A549 (cell line): ENCODE measurements at regions not wholly inside any gene's neighbourhood (a gene's known extent, or its start where the extent isn't known, plus 50 kb on each side); places are given as distances from the start of the nearest gene placed in this dataset.

Source experiments
- ATAC-seq, 2 experiments: fragments of 200-7000 bp in 1 of 2; fragments of >200 bp in 1 of 2; cut with Nextera tagmentation in 1 of 2; cut with Tn5 transposase in 1 of 2; 3 replicates each; pipeline versions ENCODE4 v1.8.0 to v1.9.1; 2018 to 2020; ENCODE audit warnings: mild to moderate bottlenecking in 1 of 2, moderate library complexity in 1 of 2
- CTCF ChIA-PET: fragments of 300-600 bp; sonication (Branson Sonifier 250); formaldehyde crosslinking; extraction: SDS; loops from one replicate; lab custom pipeline; 2021; ENCODE audit warnings: antibody characterized with exemption, inconsistent platforms; lab: Yijun Ruan, JAX
- POLR2A ChIA-PET: fragments of 350-600 bp; formaldehyde crosslinking; extraction: SDS; loops from one replicate; lab custom pipeline; 2021; ENCODE audit warnings: antibody characterized with exemption, inconsistent platforms; lab: Yijun Ruan, JAX
- DNase-seq, 2 experiments: peaks; one replicate each; pipeline versions ENCODE4 v3.0.0 to v3.0.0-alpha.2; 2011 to 2016; ENCODE audit warnings: low read depth in 1 of 2, low spot score in 1 of 2
- FAIRE-seq: peaks from 2 replicates; lab custom pipeline; 2011; peaks lifted over from hg19 to GRCh38; lab: Jason Lieb, UNC
- H3K27ac ChIP-seq, 2 experiments: fragments of >200 bp; sonication (Bioruptor Twin); formaldehyde crosslinking; 3 replicates each; pipeline ENCODE4 v1.5.1; 2016 to 2017
- H3K4me1 ChIP-seq: fragments of >200 bp; sonication (Bioruptor Twin); formaldehyde crosslinking; 3 replicates; pipeline ENCODE4 v1.6.1; 2016
- H3K4me2 ChIP-seq: fragments of >200 bp; sonication (Bioruptor Twin); formaldehyde crosslinking; 3 replicates; pipeline ENCODE4 v1.6.1; 2016
- H3K4me3 ChIP-seq: fragments of >200 bp; sonication (Bioruptor Twin); formaldehyde crosslinking; 3 replicates; pipeline ENCODE4 v1.5.1; 2016
- H3K9me3 ChIP-seq: fragments of >200 bp; sonication (Bioruptor Twin); formaldehyde crosslinking; 3 replicates; pipeline ENCODE4 v1.6.1; 2016
- BCL3 ChIP-seq: fragments of >200 bp; sonication (Bioruptor Twin); formaldehyde crosslinking; IDR thresholded peaks from 3 replicates; pipeline ENCODE4 v1.6.1; 2016
- CBX8 ChIP-seq: fragments of 200-600 bp; sonication (generic); IDR thresholded peaks from 2 replicates; pipeline ENCODE4 v1.6.1; 2016
- CEBPB ChIP-seq, 2 experiments: fragments of >200 bp in 1 of 2; sonication (Bioruptor Twin) in 1 of 2; formaldehyde crosslinking in 1 of 2; IDR thresholded peaks; 2 replicates each; pipeline ENCODE4 v1.6.1; 2012 to 2016
- EHF ChIP-seq: fragments of 250-450 bp; sonication (Bioruptor Pico); IDR thresholded peaks from 2 replicates; pipeline ENCODE4 v1.5.0; 2020; ENCODE audit warnings: mild to moderate bottlenecking
- EHMT2 ChIP-seq: fragments of 200-600 bp; sonication (generic); IDR thresholded peaks from 2 replicates; pipeline ENCODE4 v1.6.1; 2016; ENCODE audit warnings: antibody characterized with exemption, low read depth, mild to moderate bottlenecking, moderate library complexity
- EP300 ChIP-seq, 2 experiments: fragments of >200 bp; sonication (Bioruptor Twin); formaldehyde crosslinking; IDR thresholded peaks; 2 replicates in 1 of 2; 3 replicates in 1 of 2; pipeline ENCODE4 v1.6.1; 2016 to 2017
- FOSL2 ChIP-seq, 2 experiments: fragments of 450-650 bp in 1 of 2; fragments of >200 bp in 1 of 2; sonication (Bioruptor Twin) in 1 of 2; formaldehyde crosslinking; IDR thresholded peaks; 2 replicates each; pipeline versions ENCODE4 v1.5.0 to v1.6.1; 2016 to 2020; ENCODE audit warnings: mild to moderate bottlenecking in 1 of 2, moderate library complexity in 1 of 2
- HOXB5 ChIP-seq: fragments of 250-450 bp; sonication (Bioruptor Pico); IDR thresholded peaks from 2 replicates; pipeline ENCODE4 v1.5.0; 2020; ENCODE audit warnings: mild to moderate bottlenecking, moderate library complexity
- KDM1A ChIP-seq: fragments of 200-600 bp; sonication (generic); IDR thresholded peaks from 2 replicates; pipeline ENCODE4 v1.6.1; 2016; ENCODE audit warnings: low read depth, mild to moderate bottlenecking
- KDM5A ChIP-seq: fragments of 200-600 bp; sonication (generic); IDR thresholded peaks from 2 replicates; pipeline ENCODE4 v1.6.1; 2016; ENCODE audit warnings: antibody characterized with exemption, mild to moderate bottlenecking
- NPAS2 ChIP-seq: fragments of 250-450 bp; sonication (Bioruptor Pico); IDR thresholded peaks from 2 replicates; pipeline ENCODE4 v1.8.0; 2022; ENCODE audit warnings: mild to moderate bottlenecking, moderate library complexity, borderline replicate concordance
- POLR2A ChIP-seq: IDR thresholded peaks from 2 replicates; pipeline ENCODE4 v1.6.1; 2012; ENCODE audit warnings: mild to moderate bottlenecking, low read length
- RAD21 ChIP-seq, 2 experiments: fragments of >200 bp in 1 of 2; sonication (Bioruptor Twin) in 1 of 2; formaldehyde crosslinking in 1 of 2; IDR thresholded peaks in 1 of 2; conservative IDR thresholded peaks in 1 of 2; 2 replicates in 1 of 2; 3 replicates in 1 of 2; pipeline ENCODE4 v1.6.1; 2012 to 2018; ENCODE audit warnings: inconsistent platforms in 1 of 2
- RCOR1 ChIP-seq: fragments of 150-350 bp; IDR thresholded peaks from 2 replicates; pipeline ENCODE4 v1.6.1; 2014; ENCODE audit warnings: antibody characterized with exemption, low read length, low read depth
- RNF2 ChIP-seq: fragments of 200-600 bp; sonication (generic); IDR thresholded peaks from 2 replicates; pipeline ENCODE4 v1.6.1; 2016; ENCODE audit warnings: low read depth, mild to moderate bottlenecking, antibody characterized with exemption, moderate library complexity, borderline replicate concordance
- SMC3 ChIP-seq: fragments of >200 bp; sonication (Bioruptor Twin); formaldehyde crosslinking; IDR thresholded peaks from 3 replicates; pipeline ENCODE4 v1.6.1; 2018; ENCODE audit warnings: inconsistent platforms
- SREBF2 ChIP-seq: fragments of 450-650 bp; IDR thresholded peaks from 2 replicates; pipeline ENCODE4 v1.6.1; 2014; ENCODE audit warnings: mild to moderate bottlenecking, moderate library complexity
- ZNF302 ChIP-seq: fragments of 250-450 bp; sonication (Bioruptor Pico); IDR thresholded peaks from 2 replicates; pipeline ENCODE4 v1.9.0; 2021; ENCODE audit warnings: inconsistent platforms, mild to moderate bottlenecking, moderate library complexity
- ZSCAN20 ChIP-seq: fragments of 250-450 bp; sonication (Bioruptor Pico); IDR thresholded peaks from 2 replicates; pipeline ENCODE4 v1.8.0; 2022; ENCODE audit warnings: mild to moderate bottlenecking, moderate library complexity
- WGBS: methylation state at CpG from one replicate; pipeline ENCODE4 v1.1.6; 2017; ENCODE audit errors: missing lambda C conversion rate; 5-methylcytosine and 5-hydroxymethylcytosine counted together
- TF ChIP-seq, protein P1 (sequence below): fragments of 250-450 bp; sonication (Bioruptor Pico); IDR thresholded peaks from 2 replicates; pipeline ENCODE4 v1.5.0; 2021; ENCODE audit warnings: mild to moderate bottlenecking, moderate library complexity, borderline replicate concordance
- TF ChIP-seq, protein P2 (sequence below): fragments of 250-450 bp; sonication (Bioruptor Pico); IDR thresholded peaks from 2 replicates; pipeline ENCODE4 v1.5.0; 2020; ENCODE audit warnings: low read depth, mild to moderate bottlenecking, moderate library complexity
- TF ChIP-seq, protein P3 (sequence below): IDR thresholded peaks from 2 replicates; pipeline ENCODE4 v1.6.1; 2012; ENCODE audit warnings: low read depth, borderline replicate concordance

- TF ChIP-seq, protein P1, sequence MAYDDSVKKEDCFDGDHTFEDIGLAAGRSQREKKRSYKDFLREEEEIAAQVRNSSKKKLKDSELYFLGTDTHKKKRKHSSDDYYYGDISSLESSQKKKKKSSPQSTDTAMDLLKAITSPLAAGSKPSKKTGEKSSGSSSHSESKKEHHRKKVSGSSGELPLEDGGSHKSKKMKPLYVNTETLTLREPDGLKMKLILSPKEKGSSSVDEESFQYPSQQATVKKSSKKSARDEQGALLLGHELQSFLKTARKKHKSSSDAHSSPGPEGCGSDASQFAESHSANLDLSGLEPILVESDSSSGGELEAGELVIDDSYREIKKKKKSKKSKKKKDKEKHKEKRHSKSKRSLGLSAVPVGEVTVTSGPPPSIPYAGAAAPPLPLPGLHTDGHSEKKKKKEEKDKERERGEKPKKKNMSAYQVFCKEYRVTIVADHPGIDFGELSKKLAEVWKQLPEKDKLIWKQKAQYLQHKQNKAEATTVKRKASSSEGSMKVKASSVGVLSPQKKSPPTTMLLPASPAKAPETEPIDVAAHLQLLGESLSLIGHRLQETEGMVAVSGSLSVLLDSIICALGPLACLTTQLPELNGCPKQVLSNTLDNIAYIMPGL (CRISPR knock-in tag): no peak
- TF ChIP-seq POLR2A (no peak), KDM5A (no peak), FOSL2 (IDR thresholded peaks at IDR 0.05) (no peak), FOSL2 (CRISPR knock-in tag; IDR thresholded peaks at IDR 0.05) (no peak), RAD21 (conservative IDR thresholded peaks at IDR 0.05 in 1 of 2, IDR thresholded peaks at IDR 0.05 in 1 of 2) (no peak), KDM1A (no peak), RCOR1 (no peak), RNF2 (no peak), SREBF2 (no peak), CEBPB (IDR thresholded peaks at IDR 0.05) (no peak)
- TF ChIP-seq, protein P2, sequence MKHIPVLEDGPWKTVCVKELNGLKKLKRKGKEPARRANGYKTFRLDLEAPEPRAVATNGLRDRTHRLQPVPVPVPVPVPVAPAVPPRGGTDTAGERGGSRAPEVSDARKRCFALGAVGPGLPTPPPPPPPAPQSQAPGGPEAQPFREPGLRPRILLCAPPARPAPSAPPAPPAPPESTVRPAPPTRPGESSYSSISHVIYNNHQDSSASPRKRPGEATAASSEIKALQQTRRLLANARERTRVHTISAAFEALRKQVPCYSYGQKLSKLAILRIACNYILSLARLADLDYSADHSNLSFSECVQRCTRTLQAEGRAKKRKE (CRISPR knock-in tag): no peak
- TF ChIP-seq, all 56 proteins: peak for 0
These were observed 465.3 kb upstream of the PTBP2 start (continued) for GRCh38 chr1:96256130-96256790.

GRCh38 chr1:96259399-96259798, 462.2 kb upstream of the PTBP2 start:
- POLR2A ChIA-PET: no interaction called here
- Histone ChIP-seq H3K9me3 (no peaks in the 10 kb centered on the region), H3K27ac (no peak overlapping the region), H3K4me2 (no peak overlapping the region), H3K4me1 (no peaks in the 10 kb centered on the region), H3K4me3 (no peak overlapping the region)
- ATAC-seq (no peak), FAIRE-seq (no peak), DNase-seq (no peak)
- CTCF ChIA-PET: no interaction called here
- TF ChIP-seq SMC3 (no peak), CBX8 (no peak), EHF (CRISPR knock-in tag) (no peak), ZSCAN20 (no peak), NPAS2 (CRISPR knock-in tag) (no peak), EP300 (IDR thresholded peaks at IDR 0.05) (no peak), BCL3 (no peak), RNF2 (no peak), EHMT2 (no peak), SREBF2 (no peak), ZNF302 (CRISPR knock-in tag) (no peak), RAD21 (conservative IDR thresholded peaks at IDR 0.05 in 1 of 2, IDR thresholded peaks at IDR 0.05 in 1 of 2) (no peak), HOXB5 (no peak)
- TF ChIP-seq, protein P1 (CRISPR knock-in tag): no peak
- TF ChIP-seq, protein P3, sequence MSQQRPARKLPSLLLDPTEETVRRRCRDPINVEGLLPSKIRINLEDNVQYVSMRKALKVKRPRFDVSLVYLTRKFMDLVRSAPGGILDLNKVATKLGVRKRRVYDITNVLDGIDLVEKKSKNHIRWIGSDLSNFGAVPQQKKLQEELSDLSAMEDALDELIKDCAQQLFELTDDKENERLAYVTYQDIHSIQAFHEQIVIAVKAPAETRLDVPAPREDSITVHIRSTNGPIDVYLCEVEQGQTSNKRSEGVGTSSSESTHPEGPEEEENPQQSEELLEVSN: no peak
- 3% methylated on average over 2 of the region's 2 CpGs for WGBS
